SKM-1 (cell line): ENCODE measurements at regions not wholly inside any gene's neighbourhood (a gene's known extent, or its start where the extent isn't known, plus 50 kb on each side); places are given as distances from the start of the nearest gene placed in this dataset.
A peak's percentile ranks its signal among the peaks of the same experiment; 100 is the strongest.
"Not testable (repeated sequence)": the region's sequence is repeated elsewhere in the genome, so short reads cannot be mapped to it uniquely, and the experiment has no call there.

Source experiments
- DNase-seq: peaks from one replicate; lab custom pipeline; 2025; ENCODE audit not compliant: unreplicated experiment; lab: John Stamatoyannopoulos, UW

DNA sequence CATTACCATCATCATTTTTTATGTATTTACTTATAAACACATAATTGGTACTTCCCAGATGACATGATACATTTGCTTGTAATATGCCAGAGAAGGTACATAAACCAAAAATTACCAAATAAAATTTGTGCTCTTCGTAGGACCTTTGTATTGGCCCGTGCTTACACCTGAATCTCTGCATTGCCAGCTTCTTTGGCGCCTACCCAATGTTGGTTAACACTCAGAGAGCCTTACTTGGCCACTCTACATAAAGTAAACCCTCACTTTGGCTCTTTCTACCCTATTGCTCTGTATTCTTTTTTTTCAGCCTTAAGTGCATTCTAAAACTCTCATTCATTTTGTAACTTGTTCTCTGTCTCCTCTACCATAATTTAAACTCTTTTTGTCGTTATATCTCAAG lies 148.1 kb upstream of the ZNF608 start:
- no peak for DNase-seq

GRCh38 chr5:124895236-124895635 lies 148.8 kb upstream of the ZNF608 start:
- no peak for DNase-seq

DNA sequence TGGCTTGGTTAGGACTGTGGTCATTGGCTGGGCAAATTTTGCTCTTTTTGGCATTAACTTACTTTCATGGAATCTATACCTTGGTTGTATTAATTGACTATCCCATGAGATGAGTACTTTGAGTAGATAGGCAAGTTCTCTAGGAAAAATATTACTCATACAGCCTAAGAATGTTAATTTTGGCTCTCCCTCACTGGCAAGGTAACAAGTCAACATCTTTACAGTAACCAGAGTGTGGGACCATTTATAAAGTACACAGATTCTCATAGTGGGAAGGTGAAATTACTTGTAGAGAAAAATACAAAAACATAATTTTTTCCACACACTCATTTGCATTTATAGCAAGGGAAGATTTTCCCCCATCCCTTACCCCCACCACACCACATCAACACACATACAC lies 154.6 kb upstream of the ZNF608 start:
- DNase-seq, result no peak

- peak; percentile 76 for DNase-seq
Measured at GRCh38 chr5:124902097-124902821, 155.8 kb upstream of the ZNF608 start.

- DNase-seq, result no peak
Measured at GRCh38 chr5:124905256-124906130, 159.1 kb upstream of the ZNF608 start.

DNA sequence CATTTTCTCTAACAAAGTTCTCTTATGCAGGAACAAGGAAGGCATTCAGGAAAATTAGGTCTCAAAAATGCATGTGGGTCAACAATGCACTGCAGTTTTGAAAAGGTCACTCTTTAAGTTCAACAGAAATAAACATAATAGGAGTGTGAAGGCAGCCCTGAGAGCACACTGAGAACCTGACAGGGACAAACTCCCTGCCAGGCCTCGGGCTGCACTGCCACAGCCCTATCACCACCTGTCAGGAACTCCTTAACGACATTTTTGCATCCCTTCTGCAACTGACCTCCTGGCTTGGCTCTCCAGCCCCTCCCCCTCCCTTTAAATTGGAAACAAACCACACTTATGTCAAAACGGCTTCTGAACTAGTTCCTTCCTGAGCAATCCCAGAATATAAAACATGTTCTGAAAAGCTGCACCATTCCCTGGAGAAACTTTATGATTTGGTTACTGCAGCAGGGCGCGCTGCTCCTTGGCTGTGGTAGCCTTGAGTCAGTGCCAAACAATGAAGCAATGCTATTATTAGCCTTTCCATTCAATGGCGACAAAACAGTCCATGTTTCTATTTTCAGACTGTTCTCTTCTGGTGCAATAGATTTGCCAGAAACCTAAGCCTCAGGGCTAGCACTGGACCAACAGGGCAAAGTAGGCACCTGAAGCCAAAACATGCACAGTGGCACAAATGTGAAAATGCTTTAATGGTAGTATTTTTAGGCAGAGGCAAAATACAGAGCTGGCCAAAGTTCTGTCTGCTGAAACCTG lies 160.1 kb upstream of the ZNF608 start:
- peak; percentile 36 for DNase-seq

DNA sequence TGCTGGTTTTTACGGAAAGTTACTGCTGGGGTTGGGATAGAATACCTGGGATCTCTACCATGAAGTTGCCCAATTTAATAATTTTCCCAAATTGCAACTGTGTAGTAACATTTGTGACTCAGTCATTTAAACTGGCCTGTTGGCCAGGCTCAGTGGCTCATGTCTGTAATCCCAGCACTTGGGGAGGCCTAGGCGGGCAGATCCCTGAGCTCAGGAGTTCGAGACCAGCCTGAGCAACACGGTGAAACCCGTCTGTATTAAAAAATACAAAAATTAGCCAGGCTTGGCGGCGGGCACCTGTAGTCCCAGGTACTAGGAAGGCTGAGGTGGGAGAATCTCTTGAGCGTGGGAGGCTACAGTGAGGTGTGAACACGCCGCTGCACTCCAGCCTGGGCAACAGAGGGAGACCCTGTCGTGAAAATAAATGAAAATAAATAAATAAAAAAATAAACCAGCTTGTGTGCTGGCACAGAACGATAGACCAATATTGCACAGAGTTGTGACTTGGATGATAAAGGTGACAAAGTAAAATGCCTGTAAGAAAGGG lies 160.7 kb upstream of the ZNF608 start:
- no peak for DNase-seq

GRCh38 chr5:124908581-124909451 lies 162.4 kb upstream of the ZNF608 start:
- no peak for DNase-seq

GRCh38 chr5:124909734-124910133 lies 163.3 kb upstream of the ZNF608 start:
- no peak for DNase-seq

GRCh38 chr5:124910354-124911016 lies 164.0 kb upstream of the ZNF608 start:
- DNase-seq, result no peak

DNA sequence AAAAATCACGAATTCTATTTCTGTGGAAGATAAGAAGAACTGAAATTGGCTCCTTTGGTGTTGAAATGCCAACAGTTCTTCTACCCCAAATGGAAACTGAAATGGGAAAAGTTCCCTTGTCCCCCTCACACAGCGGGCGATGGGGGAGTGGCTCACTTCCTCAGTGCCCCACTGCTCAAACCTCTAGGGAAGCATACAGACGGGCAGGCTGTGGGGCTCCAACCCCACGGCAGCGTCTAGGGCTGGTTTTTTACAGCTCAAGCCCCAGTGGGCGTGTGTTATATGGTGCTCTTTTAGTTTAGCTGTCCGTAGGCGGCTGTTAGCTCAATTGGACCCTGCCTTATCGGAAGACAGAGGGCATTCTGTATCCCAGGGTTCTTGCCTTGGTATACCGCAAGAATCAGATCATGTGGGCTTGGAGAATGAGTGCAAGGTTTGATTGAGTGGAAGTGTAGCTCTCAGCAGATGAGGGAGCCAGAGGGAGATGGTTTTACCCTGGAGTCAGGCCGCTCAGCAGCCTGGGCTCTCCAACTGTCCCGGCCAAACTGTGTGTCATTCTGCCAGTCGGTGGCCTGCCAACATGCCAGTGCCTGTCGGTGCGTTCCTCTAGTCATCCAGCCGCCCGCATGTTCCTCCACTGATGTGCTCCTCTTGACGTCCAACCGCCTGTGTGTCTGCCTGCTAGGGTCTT lies 166.3 kb upstream of the ZNF608 start:
- no peak for DNase-seq

GRCh38 chr5:124913329-124913653 lies 166.9 kb upstream of the ZNF608 start:
- no peak for DNase-seq

GRCh38 chr5:124916313-124916712 lies 169.9 kb upstream of the ZNF608 start:
- not testable (repeated sequence) for DNase-seq

GRCh38 chr5:124918618-124919017 lies 172.2 kb upstream of the ZNF608 start:
- DNase-seq, result no peak

GRCh38 chr5:124919076-124919475 lies 172.6 kb upstream of the ZNF608 start:
- no peak for DNase-seq

GRCh38 chr5:124919747-124920525 lies 173.5 kb upstream of the ZNF608 start:
- no peak for DNase-seq

DNA sequence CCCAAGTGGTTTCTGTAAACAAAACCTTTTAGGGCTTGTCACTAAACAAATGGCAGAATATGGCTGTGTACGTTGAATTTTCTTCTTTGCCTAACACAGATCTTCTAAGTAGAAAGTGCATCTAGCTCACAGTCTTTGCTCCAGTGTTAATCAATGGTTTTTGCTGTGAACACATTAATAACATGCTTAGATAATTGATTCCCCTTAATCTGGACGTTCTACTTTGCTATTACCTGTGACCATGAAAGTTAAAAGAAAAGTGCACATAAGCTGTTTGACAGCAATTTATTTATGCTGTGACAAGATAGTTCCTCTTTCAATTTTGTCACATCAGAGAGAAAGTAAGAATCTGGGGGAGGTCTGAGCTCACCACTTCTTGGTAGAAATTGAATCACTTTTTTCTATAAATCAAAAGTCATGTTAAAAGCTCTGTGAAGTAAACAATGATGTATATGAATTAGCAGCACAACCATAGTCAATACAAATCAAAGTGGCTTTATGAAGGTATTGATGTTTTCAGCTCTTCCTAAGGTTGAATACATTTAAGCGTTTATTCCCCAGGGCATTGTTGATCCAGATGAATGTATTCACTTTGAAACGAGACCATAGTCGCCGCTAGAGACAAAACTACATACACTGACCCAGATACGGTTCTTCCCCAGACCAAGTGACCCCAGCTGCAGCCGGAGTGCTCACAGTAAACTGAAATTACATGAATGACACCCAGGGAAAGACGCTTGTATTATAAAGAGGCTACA lies 174.6 kb upstream of the ZNF608 start:
- DNase-seq, result no peak

GRCh38 chr5:124921694-124922093 lies 175.3 kb upstream of the ZNF608 start:
- DNase-seq, result no peak
